Ovary (tissue), 7 donors: ENCODE measurements at regions not wholly inside any gene's neighbourhood (a gene's known extent, or its start where the extent isn't known, plus 50 kb on each side); places are given as distances from the start of the nearest gene placed in this dataset.

ENCODE experiments used
- DNase-seq, 5 donors: peaks; one replicate each; pipeline ENCODE4 v3.0.0-alpha.2; 2019 to 2020
- H3K27ac ChIP-seq, 2 donors: fragments of 200-600 bp; one replicate each; pipeline versions ENCODE4 v1.5.1 to v1.8.0; 2019 to 2022
- H3K27me3 ChIP-seq: fragments of 200-600 bp; one replicate; pipeline ENCODE4 v1.8.0; 2022
- H3K36me3 ChIP-seq: fragments of 200-600 bp; sonication (generic); one replicate; pipeline ENCODE4 v1.5.1; 2019
- H3K4me1 ChIP-seq: one replicate; pipeline ENCODE4 v1.8.1; 2013; ENCODE audit warnings: mild to moderate bottlenecking, moderate library complexity; ENCODE audit not compliant: insufficient read depth
- H3K4me3 ChIP-seq: fragments of 200-600 bp; sonication (generic); one replicate; pipeline ENCODE4 v1.5.1; 2017
- H3K9me3 ChIP-seq, 2 donors: fragments of 200-600 bp in 1 of 2; sonication (generic) in 1 of 2; one replicate each; pipeline versions ENCODE4 v1.5.1 to v1.8.1; 2013 to 2019; ENCODE audit warnings: mild to moderate bottlenecking in 1 of 2, moderate library complexity in 1 of 2
- CTCF ChIP-seq, 3 donors: fragments of 450-650 bp in 2 of 3; fragments of 200-600 bp in 1 of 3; IDR thresholded peaks; one replicate each; pipeline versions ENCODE4 v1.5.1 to v1.8.0; 2016 to 2022; ENCODE audit warnings: antibody characterized with exemption in 3 of 3, mild to moderate bottlenecking in 1 of 3
- EP300 ChIP-seq: sonication (generic); formaldehyde crosslinking; IDR thresholded peaks from one replicate; pipeline ENCODE4 v1.6.1; 2017; ENCODE audit warnings: antibody characterized with exemption
- POLR2A ChIP-seq: fragments of 450-650 bp; IDR thresholded peaks from one replicate; pipeline ENCODE4 v1.6.1; 2017; ENCODE audit warnings: antibody characterized with exemption, mild to moderate bottlenecking, moderate library complexity
- WGBS, 3 donors: extraction: QIAGEN DNeasy Blood & Tissue Kit in 1 of 3; methylation state at CpG; one replicate each; pipeline versions ENCODE4 v1.1.5 to v1.1.7; 2013 to 2017; 5-methylcytosine and 5-hydroxymethylcytosine counted together
- intact Hi-C, 4 donors: fragments of 100-400 bp; cut with DNase I; formaldehyde crosslinking; loops; one replicate each; pipeline versions ENCODE4 v1.11.0 to v1.15.1; 2022 to 2023
- donor health status: DM: no; HTN: no; CAD: no; lungs with moderate emphysema.
- donor health status: DM: no; HTN: no; CAD: no.
- donor health status: Bipolar disorder and iron deficiency.
- donor health status: DM: no; HTN: no; CAD: no.
- donor health status: DM: yes; HTN: yes; CAD: no.

GRCh38 chr4:20544645-20545044, 155.6 kb upstream of the PACRGL start:
- 4 to 12% (median 9%) methylated on average over 3 of the region's 3 CpGs for WGBS, 3 donors
- intact Hi-C loops = loop anchor here in 2 of 4 donors (10.0 kb wide), 2 partner anchors 110 to 130 kb away; no protein-coding TSS in a partner anchor
- no peak for TF ChIP-seq EP300
- TF ChIP-seq CTCF (IDR thresholded peaks at IDR 0.05) = peak; percentile 24 to 45 (median 27)

DNA sequence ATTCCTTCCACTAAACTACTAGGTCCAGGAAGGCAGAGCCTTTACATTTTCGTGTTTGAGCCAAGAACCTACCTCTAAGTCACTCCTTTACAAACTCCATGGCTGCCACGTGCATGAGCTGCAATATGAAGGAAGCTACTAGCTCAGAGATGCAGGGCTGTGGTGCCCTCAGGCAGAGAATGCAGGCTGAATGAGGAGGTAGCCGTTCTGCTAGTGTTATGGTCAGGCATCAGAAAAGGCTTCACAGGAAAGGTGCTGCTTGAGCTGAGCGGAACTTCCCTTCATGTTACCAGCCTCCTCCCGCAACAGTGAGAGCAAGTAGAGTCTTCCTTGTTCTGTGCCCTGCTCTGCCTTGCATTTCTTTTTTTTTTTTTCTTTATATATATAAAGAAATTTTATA, 148.3 kb upstream of the PACRGL start:
- TF ChIP-seq POLR2A (no peak), CTCF (IDR thresholded peaks at IDR 0.05) (no peak), EP300 (no peak)
- intact Hi-C loops = no loop called here
- no peaks in the 10 kb centered on the region for H3K27me3 ChIP-seq
- DNase-seq = no peak
- no peaks in the 10 kb centered on the region for H3K4me1 ChIP-seq
- H3K36me3 ChIP-seq = no peaks in the 10 kb centered on the region
- H3K9me3 ChIP-seq = no peaks in the 10 kb centered on the region
- WGBS, 3 donors = 87 to 90% (median 89%) methylated on average over 5 of the region's 5 CpGs
- no peak overlapping the region for H3K27ac ChIP-seq
- H3K4me3 ChIP-seq = no peak overlapping the region

More at GRCh38 chr4:20544645-20545044, 155.6 kb upstream of the PACRGL start:
- DNase-seq = no peak
- Histone ChIP-seq H3K4me1 (no peaks in the 10 kb centered on the region), H3K36me3 (no peaks in the 10 kb centered on the region), H3K27me3 (no peaks in the 10 kb centered on the region), H3K9me3 (no peaks in the 10 kb centered on the region), H3K4me3 (no peak overlapping the region), H3K27ac (no peak overlapping the region)

DNA sequence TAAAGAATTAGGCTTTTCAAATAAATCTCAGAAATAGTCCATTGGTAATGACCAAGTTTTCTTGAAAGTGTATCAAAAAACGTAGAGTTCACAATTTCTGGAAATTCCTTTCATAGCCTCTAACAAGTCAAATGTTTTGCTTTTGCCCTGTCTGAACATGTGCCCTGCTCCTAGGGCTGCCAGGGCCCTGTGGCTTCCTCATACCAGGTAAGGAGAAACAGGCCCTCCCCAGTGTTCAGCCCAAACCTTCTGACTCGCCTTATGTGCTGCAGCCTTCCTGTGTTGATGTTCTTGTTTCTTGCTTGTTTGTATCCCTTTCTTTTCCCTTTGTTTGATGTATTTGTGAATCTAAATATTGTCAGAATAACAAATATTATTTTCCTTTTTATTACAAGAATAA, 146.1 kb upstream of the PACRGL start:
- TF ChIP-seq POLR2A (no peak), EP300 (no peak), CTCF (IDR thresholded peaks at IDR 0.05) (no peak)
- H3K36me3 ChIP-seq = no peaks in the 10 kb centered on the region
- H3K27me3 ChIP-seq = no peaks in the 10 kb centered on the region
- no peak overlapping the region for H3K4me3 ChIP-seq
- H3K9me3 ChIP-seq = no peaks in the 10 kb centered on the region
- no peak overlapping the region for H3K27ac ChIP-seq
- H3K4me1 ChIP-seq = no peaks in the 10 kb centered on the region
- intact Hi-C loops = no loop called here
- DNase-seq = no peak
- WGBS, 3 donors = 82 to 91% (median 85%) methylated on average over 2 of the region's 2 CpGs

GRCh38 chr4:20565075-20565721, 135.1 kb upstream of the PACRGL start:
- Histone ChIP-seq H3K27me3 (no peaks in the 10 kb centered on the region), H3K9me3 (no peaks in the 10 kb centered on the region), H3K36me3 (no peaks in the 10 kb centered on the region), H3K27ac (no peak overlapping the region), H3K4me1 (no peaks in the 10 kb centered on the region), H3K4me3 (no peak overlapping the region)
- TF ChIP-seq CTCF (IDR thresholded peaks at IDR 0.05) = no peak
- no peak for TF ChIP-seq POLR2A
- no peak for TF ChIP-seq EP300
- intact Hi-C loops = no loop called here
- no peak for DNase-seq
- 8 to 11% (median 9%) methylated on average over 7 of the region's 7 CpGs for WGBS, 3 donors
